ENCODE measurements at regions not wholly inside any gene's neighbourhood (a gene's known extent, or its start where the extent isn't known, plus 50 kb on each side); places are given as distances from the start of the nearest gene placed in this dataset.

DNA sequence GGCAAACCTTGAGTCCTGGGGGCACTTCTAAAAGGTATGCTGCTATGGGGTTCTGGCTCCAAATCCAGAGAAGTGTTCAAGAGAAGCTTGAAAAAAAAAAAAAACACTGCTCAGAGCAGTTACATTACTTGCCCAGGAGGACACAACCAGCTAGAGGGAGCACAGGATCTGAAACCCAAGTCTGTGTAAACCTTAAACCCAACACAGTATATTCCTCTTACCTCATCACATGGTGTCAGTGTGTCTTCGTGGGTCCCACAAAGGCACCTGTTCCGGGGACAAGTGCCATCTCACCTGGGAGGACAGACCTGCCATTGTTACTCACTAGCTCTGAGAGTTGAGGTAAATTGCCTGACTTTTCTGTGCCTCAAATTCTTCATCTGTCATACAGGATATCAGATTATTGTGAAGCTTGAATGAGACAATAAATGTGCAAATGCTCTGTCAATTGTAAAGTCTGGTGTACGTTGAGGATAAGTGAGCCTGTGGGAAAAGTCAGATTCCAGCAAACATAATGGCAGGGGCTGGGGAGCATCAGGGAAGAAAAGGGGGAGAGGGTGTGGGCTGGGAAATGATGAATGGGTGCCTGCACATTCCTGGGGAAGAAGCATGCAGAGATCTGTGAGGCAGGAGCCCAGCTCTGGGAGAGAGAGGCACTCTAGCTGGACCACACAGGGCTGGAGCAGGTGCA, 170.4 kb upstream of the ZC3H12A start:
- TF ChIP-seq POLR2A (IDR thresholded peaks at IDR 0.05): no peak
- H3K27ac ChIP-seq: no peak overlapping the region
- no peaks in the 10 kb centered on the region for H3K27me3 ChIP-seq
- H3K9me3 ChIP-seq: no peaks in the 10 kb centered on the region
- no peak overlapping the region for H3K4me3 ChIP-seq
- DNase-seq: no peak
- no peaks in the 10 kb centered on the region for H3K4me1 ChIP-seq (ENCODE audit: insufficient read depth)
- 44 to 56% (median 46%) methylated on average over 3 of the region's 3 CpGs for WGBS, 3 donors
- no peaks in the 10 kb centered on the region for H3K36me3 ChIP-seq
- intact Hi-C loops (cut with DNase I): no loop called here

- Histone ChIP-seq H3K4me1 (ENCODE audit: insufficient read depth) (no peaks in the 10 kb centered on the region), H3K4me3 (no peak overlapping the region), H3K27ac (no peak overlapping the region), H3K36me3 (no peaks in the 10 kb centered on the region), H3K27me3 (no peaks in the 10 kb centered on the region), H3K9me3 (no peaks in the 10 kb centered on the region)
- DNase-seq: no peak
- 70 to 87% (median 81%) methylated on average over 1 of the region's 1 CpG for WGBS, 3 donors
- TF ChIP-seq, protein P1, sequence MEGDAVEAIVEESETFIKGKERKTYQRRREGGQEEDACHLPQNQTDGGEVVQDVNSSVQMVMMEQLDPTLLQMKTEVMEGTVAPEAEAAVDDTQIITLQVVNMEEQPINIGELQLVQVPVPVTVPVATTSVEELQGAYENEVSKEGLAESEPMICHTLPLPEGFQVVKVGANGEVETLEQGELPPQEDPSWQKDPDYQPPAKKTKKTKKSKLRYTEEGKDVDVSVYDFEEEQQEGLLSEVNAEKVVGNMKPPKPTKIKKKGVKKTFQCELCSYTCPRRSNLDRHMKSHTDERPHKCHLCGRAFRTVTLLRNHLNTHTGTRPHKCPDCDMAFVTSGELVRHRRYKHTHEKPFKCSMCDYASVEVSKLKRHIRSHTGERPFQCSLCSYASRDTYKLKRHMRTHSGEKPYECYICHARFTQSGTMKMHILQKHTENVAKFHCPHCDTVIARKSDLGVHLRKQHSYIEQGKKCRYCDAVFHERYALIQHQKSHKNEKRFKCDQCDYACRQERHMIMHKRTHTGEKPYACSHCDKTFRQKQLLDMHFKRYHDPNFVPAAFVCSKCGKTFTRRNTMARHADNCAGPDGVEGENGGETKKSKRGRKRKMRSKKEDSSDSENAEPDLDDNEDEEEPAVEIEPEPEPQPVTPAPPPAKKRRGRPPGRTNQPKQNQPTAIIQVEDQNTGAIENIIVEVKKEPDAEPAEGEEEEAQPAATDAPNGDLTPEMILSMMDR (IDR thresholded peaks at IDR 0.05): no peak
- TF ChIP-seq POLR2A (IDR thresholded peaks at IDR 0.05): no peak
- TF ChIP-seq EP300 (IDR thresholded peaks at IDR 0.05): no peak
- intact Hi-C loops (cut with DNase I): no loop called here
Measured at GRCh38 chr1:37305108-37305507, 169.3 kb upstream of the ZC3H12A start.

GRCh38 chr1:37305841-37306240, 168.5 kb upstream of the ZC3H12A start:
- Histone ChIP-seq H3K9me3 (no peaks in the 10 kb centered on the region), H3K27ac (no peak overlapping the region), H3K27me3 (no peaks in the 10 kb centered on the region), H3K4me3 (no peak overlapping the region), H3K36me3 (no peaks in the 10 kb centered on the region), H3K4me1 (ENCODE audit: insufficient read depth) (no peaks in the 10 kb centered on the region)
- TF ChIP-seq, protein P1 (IDR thresholded peaks at IDR 0.05): no peak
- TF ChIP-seq POLR2A (IDR thresholded peaks at IDR 0.05) (no peak), EP300 (IDR thresholded peaks at IDR 0.05) (no peak)
- intact Hi-C loops (cut with DNase I): no loop called here
- no peak for DNase-seq
- WGBS, 3 donors: 39 to 48% (median 39%) methylated on average over 7 of the region's 7 CpGs

DNA sequence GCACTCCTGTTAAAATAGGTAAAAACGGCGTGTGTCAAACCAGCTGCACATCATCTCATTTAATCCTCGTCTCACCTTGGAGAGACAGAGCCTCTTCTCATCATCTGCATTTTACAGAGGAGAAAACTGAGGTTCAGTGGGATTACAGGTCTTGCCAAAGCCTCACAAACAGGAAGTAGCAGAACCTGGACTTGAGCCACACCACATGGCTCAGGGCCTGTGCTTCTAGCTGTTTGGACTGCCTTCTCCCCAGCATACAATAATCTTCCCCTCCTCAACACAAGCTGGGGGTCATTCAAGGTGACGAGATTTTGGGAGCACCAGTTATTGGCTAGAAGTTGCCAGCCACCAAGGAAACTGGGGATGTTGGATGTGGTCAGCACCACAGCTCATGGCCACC, 167.9 kb upstream of the ZC3H12A start:
- no peaks in the 10 kb centered on the region for H3K36me3 ChIP-seq
- no peak overlapping the region for H3K4me3 ChIP-seq
- intact Hi-C loops (cut with DNase I): no loop called here
- no peak for TF ChIP-seq EP300 (IDR thresholded peaks at IDR 0.05)
- TF ChIP-seq, protein P1 (IDR thresholded peaks at IDR 0.05): no peak
- no peaks in the 10 kb centered on the region for H3K4me1 ChIP-seq (ENCODE audit: insufficient read depth)
- WGBS, 3 donors: 56 to 59% (median 59%) methylated on average over 4 of the region's 4 CpGs
- H3K27me3 ChIP-seq: no peaks in the 10 kb centered on the region
- DNase-seq: no peak
- no peaks in the 10 kb centered on the region for H3K9me3 ChIP-seq
- no peak overlapping the region for H3K27ac ChIP-seq

- H3K4me3 ChIP-seq: no peak overlapping the region
- WGBS, 3 donors: 84 to 89% (median 84%) methylated on average over 11 of the region's 11 CpGs
- no peak for TF ChIP-seq POLR2A (IDR thresholded peaks at IDR 0.05)
- TF ChIP-seq EP300 (IDR thresholded peaks at IDR 0.05): no peak
- H3K9me3 ChIP-seq: no peaks in the 10 kb centered on the region
- H3K36me3 ChIP-seq: no peaks in the 10 kb centered on the region
- H3K4me1 ChIP-seq (ENCODE audit: insufficient read depth): no peaks in the 10 kb centered on the region
- no peak overlapping the region for H3K27ac ChIP-seq
- no peaks in the 10 kb centered on the region for H3K27me3 ChIP-seq
- intact Hi-C loops (cut with DNase I): no loop called here
- DNase-seq: no peak
Measured at GRCh38 chr1:37306871-37307270, 167.5 kb upstream of the ZC3H12A start.
